ENCODE measurements at regions not wholly inside any gene's neighbourhood (a gene's known extent, or its start where the extent isn't known, plus 50 kb on each side); places are given as distances from the start of the nearest gene placed in this dataset.

- TF ChIP-seq ELF4 (IDR thresholded peaks at IDR 0.05) (no peak), FOXM1 (IDR thresholded peaks at IDR 0.05; ENCODE audit: borderline replicate concordance) (no peak), BHLHE40 (IDR thresholded peaks at IDR 0.05; ENCODE audit: borderline replicate concordance) (no peak), ZNF384 (IDR thresholded peaks at IDR 0.05) (no peak), FOXK2 (IDR thresholded peaks at IDR 0.05) (no peak), SP1 (IDR thresholded peaks at IDR 0.05) (no peak), HDGF (IDR thresholded peaks at IDR 0.05; ENCODE audit: borderline replicate concordance) (no peak), FOXA1 (IDR thresholded peaks at IDR 0.05) (no peak), TARDBP (IDR thresholded peaks at IDR 0.05) (no peak), NFRKB (IDR thresholded peaks at IDR 0.05) (no peak)
Observed at GRCh38 chr16:55968221-55968620, 93.0 kb upstream of the CES5A start.

Measured in HEK293T (cell line).